ENCODE measurements at regions not wholly inside any gene's neighbourhood (a gene's known extent, or its start where the extent isn't known, plus 50 kb on each side); places are given as distances from the start of the nearest gene placed in this dataset.

GRCh38 chr6:165791306-165791705, 128.3 kb upstream of the PDE10A start:
- Histone ChIP-seq H3K9me3 (ENCODE audit: control insufficient read depth, low read length) (no peaks in the 10 kb centered on the region), H3K4me1 (ENCODE audit: control insufficient read depth, insufficient read depth, low read length) (no peaks in the 10 kb centered on the region), H3K27me3 (ENCODE audit: control insufficient read depth, insufficient read depth, low read length) (no peaks in the 10 kb centered on the region), H3K4me3 (ENCODE audit: low read length) (no peak overlapping the region), H3K9ac (ENCODE audit: low read length) (no peak overlapping the region), H3K36me3 (ENCODE audit: control insufficient read depth, insufficient read depth, low read length) (no peaks in the 10 kb centered on the region)

- Histone ChIP-seq H3K27me3 (ENCODE audit: control insufficient read depth, insufficient read depth, low read length) (no peaks in the 10 kb centered on the region), H3K36me3 (ENCODE audit: control insufficient read depth, insufficient read depth, low read length) (no peaks in the 10 kb centered on the region), H3K4me1 (ENCODE audit: control insufficient read depth, insufficient read depth, low read length) (no peaks in the 10 kb centered on the region), H3K9me3 (ENCODE audit: control insufficient read depth, low read length) (no peaks in the 10 kb centered on the region), H3K9ac (ENCODE audit: low read length) (no peak overlapping the region), H3K4me3 (ENCODE audit: low read length) (no peak overlapping the region)
Observed at GRCh38 chr6:165782812-165783211, 119.8 kb upstream of the PDE10A start.

- Histone ChIP-seq H3K4me3 (ENCODE audit: low read length) (no peak overlapping the region), H3K36me3 (ENCODE audit: control insufficient read depth, insufficient read depth, low read length) (no peaks in the 10 kb centered on the region), H3K27me3 (ENCODE audit: control insufficient read depth, insufficient read depth, low read length) (no peaks in the 10 kb centered on the region), H3K9me3 (ENCODE audit: control insufficient read depth, low read length) (no peaks in the 10 kb centered on the region), H3K9ac (ENCODE audit: low read length) (no peak overlapping the region), H3K4me1 (ENCODE audit: control insufficient read depth, insufficient read depth, low read length) (no peaks in the 10 kb centered on the region)
Observed at GRCh38 chr6:165782134-165782533, 119.1 kb upstream of the PDE10A start.

GRCh38 chr6:165777680-165778079, 114.6 kb upstream of the PDE10A start:
- Histone ChIP-seq H3K27me3 (ENCODE audit: control insufficient read depth, insufficient read depth, low read length) (no peaks in the 10 kb centered on the region), H3K9ac (ENCODE audit: low read length) (no peak overlapping the region), H3K36me3 (ENCODE audit: control insufficient read depth, insufficient read depth, low read length) (no peaks in the 10 kb centered on the region), H3K4me1 (ENCODE audit: control insufficient read depth, insufficient read depth, low read length) (no peaks in the 10 kb centered on the region), H3K9me3 (ENCODE audit: control insufficient read depth, low read length) (no peaks in the 10 kb centered on the region), H3K4me3 (ENCODE audit: low read length) (no peak overlapping the region)

GRCh38 chr6:165776691-165777090, 113.7 kb upstream of the PDE10A start:
- Histone ChIP-seq H3K36me3 (ENCODE audit: control insufficient read depth, insufficient read depth, low read length) (no peaks in the 10 kb centered on the region), H3K27me3 (ENCODE audit: control insufficient read depth, insufficient read depth, low read length) (no peaks in the 10 kb centered on the region), H3K4me3 (ENCODE audit: low read length) (no peak overlapping the region), H3K9me3 (ENCODE audit: control insufficient read depth, low read length) (no peaks in the 10 kb centered on the region), H3K4me1 (ENCODE audit: control insufficient read depth, insufficient read depth, low read length) (no peaks in the 10 kb centered on the region), H3K9ac (ENCODE audit: low read length) (no peak overlapping the region)

- H3K4me3 ChIP-seq (ENCODE audit: low read length) = no peak overlapping the region
- H3K36me3 ChIP-seq (ENCODE audit: control insufficient read depth, insufficient read depth, low read length) = no peaks in the 10 kb centered on the region
- no peaks in the 10 kb centered on the region for H3K4me1 ChIP-seq (ENCODE audit: control insufficient read depth, insufficient read depth, low read length)
- no peak overlapping the region for H3K9ac ChIP-seq (ENCODE audit: low read length)
- H3K27me3 ChIP-seq (ENCODE audit: control insufficient read depth, insufficient read depth, low read length) = no peaks in the 10 kb centered on the region
- H3K9me3 ChIP-seq (ENCODE audit: control insufficient read depth, low read length) = no peaks in the 10 kb centered on the region
Observed at GRCh38 chr6:165775721-165776120, 112.7 kb upstream of the PDE10A start.

GRCh38 chr6:165774903-165775601, 112.0 kb upstream of the PDE10A start:
- no peaks in the 10 kb centered on the region for H3K36me3 ChIP-seq (ENCODE audit: control insufficient read depth, insufficient read depth, low read length)
- H3K27me3 ChIP-seq (ENCODE audit: control insufficient read depth, insufficient read depth, low read length) = no peaks in the 10 kb centered on the region
- no peak overlapping the region for H3K4me3 ChIP-seq (ENCODE audit: low read length)
- H3K9ac ChIP-seq (ENCODE audit: low read length) = no peak overlapping the region
- no peaks in the 10 kb centered on the region for H3K4me1 ChIP-seq (ENCODE audit: control insufficient read depth, insufficient read depth, low read length)
- H3K9me3 ChIP-seq (ENCODE audit: control insufficient read depth, low read length) = no peaks in the 10 kb centered on the region

GRCh38 chr6:165770397-165771082, 107.5 kb upstream of the PDE10A start:
- Histone ChIP-seq H3K4me1 (ENCODE audit: control insufficient read depth, insufficient read depth, low read length) (no peaks in the 10 kb centered on the region), H3K36me3 (ENCODE audit: control insufficient read depth, insufficient read depth, low read length) (no peaks in the 10 kb centered on the region), H3K27me3 (ENCODE audit: control insufficient read depth, insufficient read depth, low read length) (no peaks in the 10 kb centered on the region), H3K9ac (ENCODE audit: low read length) (no peak overlapping the region), H3K4me3 (ENCODE audit: low read length) (no peak overlapping the region), H3K9me3 (ENCODE audit: control insufficient read depth, low read length) (no peaks in the 10 kb centered on the region)

- no peak overlapping the region for H3K4me3 ChIP-seq (ENCODE audit: low read length)
- no peaks in the 10 kb centered on the region for H3K4me1 ChIP-seq (ENCODE audit: control insufficient read depth, insufficient read depth, low read length)
- no peaks in the 10 kb centered on the region for H3K27me3 ChIP-seq (ENCODE audit: control insufficient read depth, insufficient read depth, low read length)
- no peaks in the 10 kb centered on the region for H3K9me3 ChIP-seq (ENCODE audit: control insufficient read depth, low read length)
- H3K9ac ChIP-seq (ENCODE audit: low read length) = no peak overlapping the region
- H3K36me3 ChIP-seq (ENCODE audit: control insufficient read depth, insufficient read depth, low read length) = no peaks in the 10 kb centered on the region
Observed at GRCh38 chr6:165769884-165770283, 106.8 kb upstream of the PDE10A start.

- Histone ChIP-seq H3K9ac (ENCODE audit: low read length) (no peak overlapping the region), H3K27me3 (ENCODE audit: control insufficient read depth, insufficient read depth, low read length) (no peaks in the 10 kb centered on the region), H3K9me3 (ENCODE audit: control insufficient read depth, low read length) (no peaks in the 10 kb centered on the region), H3K4me1 (ENCODE audit: control insufficient read depth, insufficient read depth, low read length) (no peaks in the 10 kb centered on the region), H3K4me3 (ENCODE audit: low read length) (no peak overlapping the region), H3K36me3 (ENCODE audit: control insufficient read depth, insufficient read depth, low read length) (no peaks in the 10 kb centered on the region)
Observed at GRCh38 chr6:165769401-165769800, 106.4 kb upstream of the PDE10A start.

- Histone ChIP-seq H3K4me1 (ENCODE audit: control insufficient read depth, insufficient read depth, low read length) (no peaks in the 10 kb centered on the region), H3K4me3 (ENCODE audit: low read length) (no peak overlapping the region), H3K9me3 (ENCODE audit: control insufficient read depth, low read length) (no peaks in the 10 kb centered on the region), H3K36me3 (ENCODE audit: control insufficient read depth, insufficient read depth, low read length) (no peaks in the 10 kb centered on the region), H3K27me3 (ENCODE audit: control insufficient read depth, insufficient read depth, low read length) (no peaks in the 10 kb centered on the region), H3K9ac (ENCODE audit: low read length) (no peak overlapping the region)
Observed at GRCh38 chr6:165768961-165769360, 105.9 kb upstream of the PDE10A start.

- H3K4me1 ChIP-seq (ENCODE audit: control insufficient read depth, insufficient read depth, low read length) = no peaks in the 10 kb centered on the region
- H3K9me3 ChIP-seq (ENCODE audit: control insufficient read depth, low read length) = no peaks in the 10 kb centered on the region
- H3K36me3 ChIP-seq (ENCODE audit: control insufficient read depth, insufficient read depth, low read length) = no peaks in the 10 kb centered on the region
- no peak overlapping the region for H3K9ac ChIP-seq (ENCODE audit: low read length)
- no peak overlapping the region for H3K4me3 ChIP-seq (ENCODE audit: low read length)
- H3K27me3 ChIP-seq (ENCODE audit: control insufficient read depth, insufficient read depth, low read length) = no peaks in the 10 kb centered on the region
Observed at GRCh38 chr6:165767228-165767627, 104.2 kb upstream of the PDE10A start.
